ACC112 (cell line): ENCODE measurements at regions not wholly inside any gene's neighbourhood (a gene's known extent, or its start where the extent isn't known, plus 50 kb on each side); places are given as distances from the start of the nearest gene placed in this dataset.

Experiments used
- H2AFZ ChIP-seq: fragments of 200-600 bp; sonication (generic); one replicate; pipeline ENCODE4 v1.6.0; 2017; ENCODE audit warnings: antibody characterized with exemption, low read length; ENCODE audit not compliant: unreplicated experiment
- H3K27ac ChIP-seq: fragments of 200-600 bp; sonication (generic); 2 replicates; pipeline ENCODE4 v1.5.1; 2014; ENCODE audit warnings: low read depth, mild to moderate bottlenecking, antibody characterized with exemption, low read length, moderate library complexity
- H3K27me3 ChIP-seq: fragments of 200-600 bp; sonication (generic); 2 replicates; pipeline ENCODE4 v1.6.1; 2014; ENCODE audit warnings: mild to moderate bottlenecking, antibody characterized with exemption, low read length, moderate library complexity, mixed read lengths; ENCODE audit not compliant: insufficient read depth
- H3K36me3 ChIP-seq: fragments of 200-600 bp; sonication (generic); 2 replicates; pipeline ENCODE4 v1.6.1; 2016; ENCODE audit warnings: mild to moderate bottlenecking, antibody characterized with exemption, low read length, moderate library complexity, mixed read lengths; ENCODE audit not compliant: insufficient read depth
- H3K4me1 ChIP-seq: fragments of 200-600 bp; sonication (generic); one replicate; pipeline ENCODE4 v1.6.1; 2016; ENCODE audit warnings: low read length, mixed read lengths; ENCODE audit not compliant: insufficient read depth, unreplicated experiment, control insufficient read depth
- H3K4me3 ChIP-seq: fragments of 200-600 bp; sonication (generic); 2 replicates; pipeline ENCODE4 v1.5.1; 2014; ENCODE audit warnings: mild to moderate bottlenecking, low read depth, low read length
- H3K79me2 ChIP-seq: fragments of 200-600 bp; sonication (generic); one replicate; pipeline ENCODE4 v1.6.0; 2016; ENCODE audit warnings: low read length; ENCODE audit not compliant: control insufficient read depth, unreplicated experiment, insufficient read depth

GRCh38 chr2:240288087-240288521, 147.4 kb upstream of the GPC1 start:
- H2AFZ ChIP-seq: no peak overlapping the region
- peaks cover 21% of the 10 kb centered on the region for H3K27me3 ChIP-seq
- no peaks in the 10 kb centered on the region for H3K4me1 ChIP-seq
- H3K36me3 ChIP-seq: no peaks in the 10 kb centered on the region
- H3K4me3 ChIP-seq: no peak overlapping the region
- H3K27ac ChIP-seq: no peak overlapping the region
- H3K79me2 ChIP-seq: no peaks in the 10 kb centered on the region

GRCh38 chr2:240289701-240290431, 145.6 kb upstream of the GPC1 start:
- Histone ChIP-seq H3K27me3 (peaks cover 16% of the 10 kb centered on the region), H3K27ac (no peak overlapping the region), H3K79me2 (no peaks in the 10 kb centered on the region), H3K36me3 (no peaks in the 10 kb centered on the region), H3K4me3 (no peak overlapping the region), H2AFZ (no peak overlapping the region), H3K4me1 (no peaks in the 10 kb centered on the region)

- Histone ChIP-seq H3K27me3 (peaks cover 16% of the 10 kb centered on the region), H3K4me3 (no peak overlapping the region), H3K36me3 (no peaks in the 10 kb centered on the region), H3K27ac (no peak overlapping the region), H3K4me1 (no peaks in the 10 kb centered on the region), H2AFZ (no peak overlapping the region), H3K79me2 (no peaks in the 10 kb centered on the region)
These were observed 144.8 kb upstream of the GPC1 start for GRCh38 chr2:240290432-240291336.

GRCh38 chr2:240291337-240292034, 144.0 kb upstream of the GPC1 start:
- no peaks in the 10 kb centered on the region for H3K36me3 ChIP-seq
- H3K79me2 ChIP-seq: no peaks in the 10 kb centered on the region
- peaks cover 9% of the 10 kb centered on the region; the same call in 1 of the 2 replicates for H3K27me3 ChIP-seq
- no peak overlapping the region for H2AFZ ChIP-seq
- H3K27ac ChIP-seq: no peak overlapping the region
- no peaks in the 10 kb centered on the region for H3K4me1 ChIP-seq
- no peak overlapping the region for H3K4me3 ChIP-seq

GRCh38 chr2:240292035-240292574, 143.4 kb upstream of the GPC1 start:
- no peak overlapping the region for H3K4me3 ChIP-seq
- H3K27me3 ChIP-seq: peaks cover 7% of the 10 kb centered on the region; the same call in 1 of the 2 replicates
- no peak overlapping the region for H3K27ac ChIP-seq
- no peak overlapping the region for H2AFZ ChIP-seq
- no peaks in the 10 kb centered on the region for H3K36me3 ChIP-seq
- no peaks in the 10 kb centered on the region for H3K79me2 ChIP-seq
- H3K4me1 ChIP-seq: no peaks in the 10 kb centered on the region

- H3K79me2 ChIP-seq: no peaks in the 10 kb centered on the region
- no peak overlapping the region for H3K27ac ChIP-seq
- H2AFZ ChIP-seq: no peak overlapping the region
- no peak overlapping the region for H3K4me3 ChIP-seq
- H3K36me3 ChIP-seq: no peaks in the 10 kb centered on the region
- no peaks in the 10 kb centered on the region for H3K4me1 ChIP-seq
- peaks cover 7% of the 10 kb centered on the region; the same call in 1 of the 2 replicates for H3K27me3 ChIP-seq
These were observed 142.6 kb upstream of the GPC1 start for GRCh38 chr2:240292619-240293525.

GRCh38 chr2:240293557-240294461, 141.7 kb upstream of the GPC1 start:
- Histone ChIP-seq H3K4me1 (no peaks in the 10 kb centered on the region), H3K27ac (no peak overlapping the region), H3K36me3 (no peaks in the 10 kb centered on the region), H2AFZ (no peak overlapping the region), H3K4me3 (no peak overlapping the region), H3K79me2 (no peaks in the 10 kb centered on the region), H3K27me3 (peaks cover 7% of the 10 kb centered on the region; the same call in 1 of the 2 replicates)

GRCh38 chr2:240294514-240294913, 140.9 kb upstream of the GPC1 start:
- Histone ChIP-seq H3K4me1 (no peaks in the 10 kb centered on the region), H2AFZ (no peak overlapping the region), H3K36me3 (no peaks in the 10 kb centered on the region), H3K4me3 (no peak overlapping the region), H3K27me3 (peaks cover 7% of the 10 kb centered on the region; the same call in 1 of the 2 replicates), H3K79me2 (no peaks in the 10 kb centered on the region), H3K27ac (no peak overlapping the region)
